GM21515 (cell line): ENCODE measurements at regions not wholly inside any gene's neighbourhood (a gene's known extent, or its start where the extent isn't known, plus 50 kb on each side); places are given as distances from the start of the nearest gene placed in this dataset.

Source experiments
- ATAC-seq: cut with Tn5 transposase; IDR thresholded peaks from one replicate; pipeline ENCODE4 v1.9.1; 2021; ENCODE audit not compliant: unreplicated experiment

- no peak for ATAC-seq
Observed at GRCh38 chr7:20932785-20933527, 146.3 kb upstream of the SP8 start.

DNA sequence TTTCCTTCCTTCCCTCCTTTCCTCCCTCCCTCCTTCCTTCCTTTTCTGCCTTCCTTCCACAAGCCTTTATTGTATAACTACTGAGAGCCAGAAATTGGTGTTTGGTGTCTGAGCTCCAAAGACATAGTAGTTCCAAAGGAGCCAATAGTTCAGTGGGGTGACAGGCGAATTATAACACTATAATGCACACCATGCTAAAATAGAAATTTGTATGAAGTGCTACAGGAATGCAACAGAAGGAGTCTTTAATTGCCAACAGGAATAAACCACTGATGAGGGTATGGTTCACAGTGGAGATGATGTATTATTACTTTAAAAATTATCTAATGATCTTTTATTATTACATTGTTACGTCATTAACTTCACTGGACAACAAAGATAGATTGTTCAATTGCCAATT lies 158.8 kb upstream of the SP8 start:
- no peak for ATAC-seq

DNA sequence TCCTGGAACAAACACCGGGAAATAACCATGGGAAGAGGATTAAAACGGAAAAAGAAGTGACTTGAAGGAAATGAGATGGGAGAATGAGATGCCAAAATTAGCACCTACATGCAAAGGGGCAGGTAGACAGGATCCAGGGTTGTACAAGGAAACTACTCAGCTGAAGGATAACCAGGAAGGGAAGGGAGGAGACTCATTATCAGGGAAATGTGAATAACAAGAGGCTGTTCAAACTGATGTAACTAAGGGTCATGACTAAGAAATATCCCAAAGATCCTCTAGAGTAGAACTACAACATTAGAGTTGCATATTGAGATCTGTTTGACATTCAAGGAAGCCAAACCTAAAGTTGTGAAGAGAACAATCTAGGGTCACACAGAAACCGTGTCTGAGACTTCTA lies 166.2 kb upstream of the SP8 start:
- no peak for ATAC-seq

DNA sequence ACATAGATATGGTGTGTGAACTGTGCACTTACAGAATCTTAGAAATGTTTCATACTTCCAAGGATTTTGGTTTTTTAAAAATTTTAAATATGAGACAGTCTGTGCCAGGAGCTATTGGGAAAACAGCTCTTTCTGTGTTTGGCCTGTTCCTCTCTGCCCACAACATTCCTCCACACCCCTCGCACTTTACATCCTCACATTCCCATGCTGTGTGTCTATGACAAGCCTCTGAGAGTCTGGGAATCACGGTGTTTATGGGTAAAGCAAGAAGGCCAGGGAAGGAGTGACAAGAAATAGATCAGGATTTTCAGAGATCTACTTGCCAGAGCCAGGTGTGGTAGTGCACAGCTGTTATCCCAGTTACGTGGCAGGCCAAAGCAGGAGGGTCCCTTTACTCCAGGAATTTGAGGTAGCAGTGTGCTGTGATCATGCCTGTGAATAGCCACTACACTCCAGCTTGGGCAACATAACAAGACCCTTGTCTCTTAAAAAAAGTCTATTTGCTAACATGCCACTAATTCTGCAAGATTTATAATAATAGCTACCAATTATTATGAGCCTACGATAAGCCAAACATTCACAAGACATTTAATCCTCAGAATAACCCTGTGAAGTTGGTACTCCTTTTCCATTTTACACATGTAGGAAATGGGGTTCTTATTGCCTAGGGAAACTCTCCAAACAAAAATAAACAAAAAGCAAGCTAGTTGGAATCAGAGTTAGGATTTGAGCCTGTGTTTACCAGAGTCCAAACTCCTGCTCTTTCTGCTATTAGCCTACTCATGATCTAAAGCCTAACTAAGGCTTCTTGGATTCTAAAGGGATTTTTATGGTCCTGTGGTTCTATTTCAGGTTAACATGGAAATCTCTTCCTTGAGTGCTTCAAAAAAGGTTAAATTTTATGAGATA lies 168.3 kb upstream of the SP8 start:
- no peak for ATAC-seq

GRCh38 chr7:20958572-20958971 lies 171.9 kb upstream of the SP8 start:
- ATAC-seq = no peak

- ATAC-seq = no peak
Observed at GRCh38 chr7:20959281-20959680, 172.6 kb upstream of the SP8 start.

DNA sequence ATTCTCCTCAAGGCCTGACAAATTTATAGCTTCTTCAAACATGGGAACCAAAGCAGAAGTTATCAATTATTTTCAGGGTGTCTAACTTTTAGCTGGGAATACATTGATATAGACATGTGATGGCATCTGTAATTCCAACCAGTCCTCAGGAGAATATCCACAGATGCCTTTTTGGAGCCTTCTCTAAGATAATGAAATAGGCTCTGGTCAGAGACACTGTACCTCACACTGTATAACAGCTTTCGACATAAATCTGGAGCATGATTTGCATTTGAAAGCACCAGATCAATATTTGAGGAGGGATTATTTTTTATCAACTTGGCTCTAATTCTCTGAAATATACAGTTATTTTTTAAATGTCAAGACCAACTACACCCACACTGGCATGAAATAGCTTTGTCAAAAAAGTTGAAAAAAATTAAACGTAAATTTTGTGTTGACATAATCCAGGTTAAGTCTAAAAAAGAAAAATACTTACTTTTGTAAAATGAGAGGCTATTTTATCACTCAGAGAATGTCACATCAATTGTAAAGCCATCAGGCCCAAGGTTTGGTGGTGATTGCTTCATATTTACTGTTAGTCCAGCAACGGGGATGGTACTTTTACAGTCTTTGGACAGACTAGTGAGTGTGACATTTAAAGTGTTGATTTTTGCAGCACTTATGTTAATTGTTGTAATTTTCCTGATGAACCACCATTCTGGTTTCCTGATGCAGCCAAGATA lies 177.0 kb upstream of the SP8 start:
- no peak for ATAC-seq

DNA sequence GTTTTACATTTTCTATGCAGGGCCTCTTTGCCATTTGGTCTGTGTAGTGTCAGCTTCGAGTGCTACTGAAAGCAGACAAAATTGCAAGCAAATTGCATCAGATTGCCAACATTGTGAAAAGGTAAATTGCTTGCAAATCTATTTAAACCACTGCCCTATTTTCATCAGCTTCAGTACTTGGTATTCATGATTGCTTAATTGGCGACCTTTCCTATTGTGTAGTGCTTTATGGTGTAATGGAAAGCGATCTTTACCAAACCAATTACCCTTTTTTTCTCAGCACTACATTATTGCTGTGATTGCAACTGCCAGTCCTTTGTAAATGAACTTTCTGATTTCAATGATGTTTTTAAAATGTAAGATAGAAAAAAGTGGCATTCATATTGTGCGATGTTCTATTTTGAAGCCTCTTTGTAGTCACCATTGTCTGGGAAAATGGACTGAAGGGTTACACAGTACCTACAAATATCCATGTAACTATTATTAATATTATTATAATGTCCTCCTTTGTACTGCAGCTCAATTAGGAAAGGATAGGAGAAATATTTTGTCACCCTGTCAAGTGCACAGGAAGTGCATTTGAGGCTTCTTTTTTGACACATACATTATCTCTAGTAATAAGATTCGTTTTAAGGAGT lies 177.7 kb upstream of the SP8 start:
- no peak for ATAC-seq

DNA sequence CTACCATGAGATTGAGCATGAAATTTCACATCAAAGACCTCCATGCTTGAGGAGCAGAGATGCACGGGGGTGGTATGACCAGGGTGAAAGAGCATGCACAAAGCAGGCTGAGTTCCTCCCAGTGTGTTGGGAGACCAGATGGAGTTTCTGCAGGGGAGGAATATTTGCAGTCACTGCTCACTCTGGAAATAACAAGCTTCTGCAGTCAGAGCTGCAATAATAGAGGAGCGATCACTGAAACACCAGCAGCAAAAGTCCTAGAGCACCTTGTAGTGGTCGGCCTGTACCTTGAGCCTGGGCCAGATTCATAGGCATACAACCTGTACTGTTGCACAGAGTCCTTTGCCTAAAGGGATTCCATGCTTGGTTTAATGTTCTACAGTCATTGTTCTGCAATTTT lies 184.5 kb upstream of the SP8 start:
- ATAC-seq = no peak

GRCh38 chr7:20980232-20980631 lies 193.5 kb upstream of the SP8 start:
- ATAC-seq = no peak

DNA sequence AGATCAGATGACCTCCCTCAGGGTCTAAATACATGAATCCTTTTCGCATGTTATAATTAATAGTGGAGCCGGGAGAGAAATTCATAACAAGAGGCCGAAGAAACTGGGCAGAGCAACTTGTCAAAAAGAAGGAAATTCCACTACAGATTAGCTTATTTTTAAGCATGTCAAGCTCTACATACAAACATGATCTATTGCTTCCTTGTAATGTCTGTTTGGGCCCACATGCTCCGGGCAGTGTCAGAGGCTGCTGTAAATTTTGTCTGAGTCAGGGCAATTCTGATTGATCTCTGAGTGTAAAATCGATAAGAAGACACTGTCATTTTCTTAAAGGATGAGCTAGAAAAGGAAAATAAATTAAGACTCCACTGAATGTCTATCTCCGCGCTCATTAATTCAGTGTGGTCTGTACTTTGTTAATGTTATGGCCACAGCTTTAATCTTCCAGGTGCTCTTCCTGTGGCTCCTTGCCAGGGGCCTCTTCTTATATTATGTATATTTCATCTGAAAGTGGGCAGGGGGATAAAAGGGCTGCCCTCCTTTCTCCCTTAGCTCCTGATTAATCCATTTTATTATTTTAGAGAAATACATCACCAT lies 194.1 kb upstream of the SP8 start:
- no peak for ATAC-seq

- ATAC-seq = no peak
Observed at GRCh38 chr7:20988340-20988739, 201.7 kb upstream of the SP8 start.

- no peak for ATAC-seq
Observed at GRCh38 chr7:20991544-20991943, 204.9 kb upstream of the SP8 start.

DNA sequence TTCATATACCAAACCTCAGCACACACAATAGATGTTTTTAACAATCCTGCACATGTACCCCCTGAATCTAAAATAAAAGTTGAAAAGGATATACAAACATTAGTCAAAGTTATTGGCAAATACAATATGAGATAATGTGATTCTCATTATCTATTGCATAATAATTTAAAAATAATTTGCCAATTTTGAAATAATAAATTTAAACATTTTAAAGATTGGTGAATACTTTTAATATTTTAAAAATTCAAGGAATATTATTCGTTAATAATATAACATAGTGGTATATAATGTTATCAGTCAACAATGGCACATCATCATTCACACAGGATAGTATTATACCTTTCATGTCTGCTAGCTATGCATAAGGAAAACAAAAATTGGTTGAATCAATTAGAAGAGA lies 207.0 kb upstream of the SP8 start:
- no peak for ATAC-seq

DNA sequence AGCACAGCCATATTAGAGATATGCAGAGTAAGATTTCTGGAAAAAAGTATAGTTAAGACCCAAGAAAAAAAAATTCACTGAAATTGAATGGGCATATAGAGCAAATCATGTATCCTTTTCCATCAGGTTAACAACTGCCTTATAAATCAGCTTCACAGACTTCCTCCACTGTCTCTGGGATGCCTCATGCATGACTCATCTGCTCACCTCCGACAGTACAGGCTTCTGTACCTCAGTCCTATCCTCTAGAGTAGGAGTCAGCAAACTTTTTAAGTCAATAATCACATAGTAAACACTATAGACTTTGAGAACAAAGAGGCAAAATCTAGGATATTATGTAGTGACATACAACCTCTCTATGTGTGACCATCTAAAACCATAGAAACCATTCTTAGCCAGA lies 211.6 kb upstream of the SP8 start:
- no peak for ATAC-seq

GRCh38 chr7:21011153-21011552 lies 224.5 kb upstream of the SP8 start:
- no peak for ATAC-seq

DNA sequence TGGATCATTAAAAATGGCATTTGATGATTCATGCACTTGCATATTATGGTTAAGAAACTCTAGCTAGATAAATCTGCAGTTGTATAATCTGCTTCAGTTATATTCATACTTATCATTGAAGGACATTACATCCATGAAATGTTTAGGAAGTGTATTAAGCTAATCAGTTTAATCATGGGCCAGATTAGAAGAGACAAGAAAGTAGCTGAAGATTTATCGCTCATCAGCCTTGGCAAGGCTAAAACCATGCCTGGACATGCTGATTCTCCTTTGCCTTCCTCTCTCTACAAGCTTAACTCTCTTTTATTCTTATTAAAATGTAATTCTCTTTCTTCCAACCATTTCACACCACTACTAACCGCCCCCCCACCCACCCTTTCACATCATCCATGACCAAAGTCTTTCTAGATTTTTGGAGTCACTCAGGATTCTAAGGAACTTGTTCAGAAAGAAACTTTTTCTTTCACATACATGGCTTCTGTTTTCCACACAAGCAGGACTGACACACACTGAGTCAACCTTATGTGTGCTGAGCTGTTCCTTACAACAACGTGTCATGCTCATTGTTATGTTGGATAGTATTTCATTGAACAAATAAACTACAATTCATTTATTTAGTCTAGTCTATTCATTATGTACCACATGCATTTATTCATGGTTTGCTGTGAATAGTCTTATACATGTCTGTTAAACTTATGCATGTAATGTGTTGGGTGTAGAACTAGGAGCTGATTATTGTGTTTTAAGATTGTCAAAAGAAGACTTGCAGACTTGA lies 227.3 kb upstream of the SP8 start:
- ATAC-seq = no peak

DNA sequence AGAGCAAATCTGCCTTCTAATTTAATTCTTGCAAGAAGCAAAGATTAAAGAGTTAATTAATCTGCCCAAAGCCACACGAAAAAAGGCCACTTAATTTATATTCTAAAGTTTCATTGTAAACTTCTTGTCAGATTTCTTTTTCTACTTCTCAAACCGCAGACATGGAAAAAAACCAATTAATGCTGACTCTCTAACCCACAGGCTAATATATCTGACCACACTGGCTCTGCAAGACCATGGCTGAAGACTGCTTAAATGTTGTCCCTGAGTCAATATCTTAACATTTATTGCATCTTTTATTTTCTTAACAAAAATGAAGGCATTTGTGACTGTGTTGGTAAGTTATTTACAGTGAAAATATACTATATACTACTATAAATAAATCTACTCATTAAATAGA lies 234.0 kb upstream of the SP8 start:
- ATAC-seq = no peak

- ATAC-seq = no peak
Observed at GRCh38 chr7:21023841-21024484, 237.3 kb upstream of the SP8 start.

- no peak for ATAC-seq
Observed at GRCh38 chr7:21024485-21024867, 237.8 kb upstream of the SP8 start.
